NOMO-1 treated with DMSO at 0.1 percent for 48 hours (cell line): ENCODE measurements at regions not wholly inside any gene's neighbourhood (a gene's known extent, or its start where the extent isn't known, plus 50 kb on each side); places are given as distances from the start of the nearest gene placed in this dataset.
A peak's percentile ranks its signal among the peaks of the same experiment; 100 is the strongest.

Experiments
- DNase-seq: peaks from one replicate; lab custom pipeline; 2025; ENCODE audit not compliant: unreplicated experiment; lab: John Stamatoyannopoulos, UW

GRCh38 chr12:24724814-24725213, 224.1 kb downstream of the BCAT1 start:
- DNase-seq: no peak

- DNase-seq: no peak
These were observed 225.1 kb downstream of the BCAT1 start for GRCh38 chr12:24723759-24724158.

- no peak for DNase-seq
These were observed 227.7 kb downstream of the BCAT1 start for GRCh38 chr12:24721191-24721590.

- DNase-seq: no peak
These were observed 229.6 kb downstream of the BCAT1 start for GRCh38 chr12:24719293-24719721.

- DNase-seq: no peak
These were observed 230.3 kb downstream of the BCAT1 start for GRCh38 chr12:24718617-24719016.

- DNase-seq: no peak
These were observed 234.7 kb downstream of the BCAT1 start for GRCh38 chr12:24714237-24714636.

GRCh38 chr12:24711056-24712008, 237.6 kb downstream of the BCAT1 start:
- DNase-seq: no peak

GRCh38 chr12:24709216-24709615, 239.7 kb downstream of the BCAT1 start:
- DNase-seq: peak; percentile 31

- no peak for DNase-seq
These were observed 240.2 kb downstream of the BCAT1 start for GRCh38 chr12:24708718-24709117.

GRCh38 chr12:24708043-24708442, 240.9 kb downstream of the BCAT1 start:
- no peak for DNase-seq

- DNase-seq: no peak
These were observed 241.6 kb downstream of the BCAT1 start for GRCh38 chr12:24707334-24707733.

GRCh38 chr12:24705741-24706358, 243.1 kb downstream of the BCAT1 start:
- peak; percentile 87 for DNase-seq

- DNase-seq: no peak
These were observed 243.7 kb downstream of the BCAT1 start for GRCh38 chr12:24705216-24705615.

GRCh38 chr12:24701343-24701742, 247.6 kb downstream of the BCAT1 start:
- peak; percentile 22 for DNase-seq

- no peak for DNase-seq
These were observed 249.9 kb downstream of the BCAT1 start for GRCh38 chr12:24698972-24699371.

GRCh38 chr12:24697769-24698168, 251.1 kb downstream of the BCAT1 start:
- DNase-seq: peak; percentile 44

- no peak for DNase-seq
These were observed 251.6 kb downstream of the BCAT1 start for GRCh38 chr12:24697295-24697694.

GRCh38 chr12:24696800-24697199, 252.1 kb downstream of the BCAT1 start:
- no peak for DNase-seq

GRCh38 chr12:24695657-24696329, 253.1 kb downstream of the BCAT1 start:
- no peak for DNase-seq

- no peak for DNase-seq
These were observed 253.8 kb downstream of the BCAT1 start for GRCh38 chr12:24695103-24695502.

GRCh38 chr12:24688601-24689000, 260.3 kb downstream of the BCAT1 start:
- no peak for DNase-seq

- DNase-seq: no peak
These were observed 267.3 kb downstream of the BCAT1 start for GRCh38 chr12:24681570-24681969.
